ENCODE measurements at regions not wholly inside any gene's neighbourhood (a gene's known extent, or its start where the extent isn't known, plus 50 kb on each side); places are given as distances from the start of the nearest gene placed in this dataset.

- TF ChIP-seq CTCF (conservative IDR thresholded peaks at IDR 0.05; ENCODE audit: low read length) (no peak), EZH2phosphoT487 (IDR thresholded peaks at IDR 0.05; ENCODE audit: borderline replicate concordance) (no peak)
Observed at GRCh38 chr2:75792146-75792545, 81.4 kb upstream of the GCFC2 start.
